ENCODE measurements at regions not wholly inside any gene's neighbourhood (a gene's known extent, or its start where the extent isn't known, plus 50 kb on each side); places are given as distances from the start of the nearest gene placed in this dataset.
"Not testable (repeated sequence)": the region's sequence is repeated elsewhere in the genome, so short reads cannot be mapped to it uniquely, and the experiment has no call there.

DNA sequence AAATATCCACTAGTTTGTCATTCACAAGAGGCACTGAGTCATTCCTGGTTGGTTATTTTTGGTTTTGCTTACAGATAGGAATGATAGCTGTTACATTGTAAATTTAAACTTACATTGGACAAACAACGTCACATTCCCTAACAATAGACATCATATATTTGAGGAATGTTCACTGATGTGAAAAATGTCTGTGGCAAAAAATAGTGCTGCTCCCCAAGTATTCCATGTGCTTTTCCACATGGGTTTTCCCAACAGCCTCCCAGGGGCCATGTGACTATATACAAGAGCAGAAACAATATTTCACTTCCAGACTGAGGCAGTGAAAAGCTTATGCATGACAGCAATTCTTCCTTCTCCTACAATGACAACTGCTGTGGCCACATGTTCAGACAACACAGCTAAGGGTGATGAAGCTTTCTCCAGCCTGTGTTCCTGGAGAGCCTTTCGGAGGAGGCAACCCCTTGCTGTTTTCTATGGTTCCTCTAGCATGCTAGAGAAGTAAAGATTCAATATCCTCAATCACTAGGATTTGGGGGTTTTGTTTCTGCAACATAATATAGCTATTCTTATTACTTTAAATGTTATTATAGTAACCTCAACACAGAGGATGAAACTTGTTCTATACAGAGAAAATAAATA lies 202.7 kb downstream of the PTH2R start:
- DNase-seq, result no peak
- H3K9me3 ChIP-seq, result no peaks in the 10 kb centered on the region
- no peak overlapping the region for H3K27ac ChIP-seq
- TF ChIP-seq, protein P1, sequence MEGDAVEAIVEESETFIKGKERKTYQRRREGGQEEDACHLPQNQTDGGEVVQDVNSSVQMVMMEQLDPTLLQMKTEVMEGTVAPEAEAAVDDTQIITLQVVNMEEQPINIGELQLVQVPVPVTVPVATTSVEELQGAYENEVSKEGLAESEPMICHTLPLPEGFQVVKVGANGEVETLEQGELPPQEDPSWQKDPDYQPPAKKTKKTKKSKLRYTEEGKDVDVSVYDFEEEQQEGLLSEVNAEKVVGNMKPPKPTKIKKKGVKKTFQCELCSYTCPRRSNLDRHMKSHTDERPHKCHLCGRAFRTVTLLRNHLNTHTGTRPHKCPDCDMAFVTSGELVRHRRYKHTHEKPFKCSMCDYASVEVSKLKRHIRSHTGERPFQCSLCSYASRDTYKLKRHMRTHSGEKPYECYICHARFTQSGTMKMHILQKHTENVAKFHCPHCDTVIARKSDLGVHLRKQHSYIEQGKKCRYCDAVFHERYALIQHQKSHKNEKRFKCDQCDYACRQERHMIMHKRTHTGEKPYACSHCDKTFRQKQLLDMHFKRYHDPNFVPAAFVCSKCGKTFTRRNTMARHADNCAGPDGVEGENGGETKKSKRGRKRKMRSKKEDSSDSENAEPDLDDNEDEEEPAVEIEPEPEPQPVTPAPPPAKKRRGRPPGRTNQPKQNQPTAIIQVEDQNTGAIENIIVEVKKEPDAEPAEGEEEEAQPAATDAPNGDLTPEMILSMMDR (IDR thresholded peaks at IDR 0.05), result no peak
- no peaks in the 10 kb centered on the region for H3K36me3 ChIP-seq
- no peaks in the 10 kb centered on the region for H3K27me3 ChIP-seq (ENCODE audit: low read depth)
- intact Hi-C loops (cut with DNase I), result no loop called here
- no peaks in the 10 kb centered on the region for H3K4me1 ChIP-seq
- H3K4me3 ChIP-seq, result no peak overlapping the region
- no peak for ATAC-seq

DNA sequence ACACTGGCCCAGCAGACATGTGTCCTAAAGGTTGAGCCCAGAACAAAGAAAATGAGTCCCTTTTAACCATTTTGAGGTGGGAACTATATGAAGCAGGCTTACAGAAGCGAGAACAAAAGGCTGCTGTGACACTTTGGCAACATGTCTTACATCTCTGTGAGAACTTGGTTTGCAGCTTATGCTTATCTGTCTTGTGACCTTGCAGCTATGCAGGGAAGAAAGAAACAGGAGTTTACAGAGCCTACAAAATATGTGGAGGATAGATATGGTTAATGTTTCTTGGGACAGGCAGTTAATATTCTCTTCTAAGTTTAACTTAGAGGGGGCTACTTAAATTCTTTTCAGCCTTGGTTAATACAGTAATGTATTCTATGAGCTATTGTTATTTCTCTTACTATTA lies 209.1 kb downstream of the PTH2R start:
- not testable (repeated sequence) for H3K27me3 ChIP-seq (ENCODE audit: low read depth); DNase-seq

DNA sequence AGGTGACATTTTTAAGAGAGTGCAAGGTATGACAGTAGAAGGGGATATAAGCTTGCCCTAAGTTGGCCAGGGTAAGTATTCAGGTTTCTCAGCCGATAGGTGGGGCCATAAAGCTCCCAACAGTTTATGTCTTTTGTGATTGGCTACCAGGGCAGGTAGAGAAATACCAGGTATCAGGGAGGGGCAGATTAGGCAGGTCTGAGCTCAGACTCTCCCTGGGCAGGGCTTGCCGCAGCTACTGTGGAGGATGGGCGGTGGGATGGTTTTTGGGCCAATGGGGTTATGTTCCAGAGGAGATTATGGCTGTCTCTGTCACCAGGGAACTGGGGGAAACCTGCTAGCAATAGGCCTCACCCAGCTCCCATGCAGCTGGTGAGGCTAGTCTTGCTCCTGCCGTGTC lies 211.6 kb downstream of the PTH2R start:
- H3K27ac ChIP-seq, result no peak overlapping the region
- H3K27me3 ChIP-seq (ENCODE audit: low read depth), result no peaks in the 10 kb centered on the region
- DNase-seq (no peak), ATAC-seq (no peak)
- no peaks in the 10 kb centered on the region for H3K36me3 ChIP-seq
- TF ChIP-seq, protein P1 (IDR thresholded peaks at IDR 0.05), result no peak
- H3K9me3 ChIP-seq, result no peaks in the 10 kb centered on the region
- no peak overlapping the region for H3K4me3 ChIP-seq
- H3K4me1 ChIP-seq, result no peaks in the 10 kb centered on the region
- intact Hi-C loops (cut with DNase I), result no loop called here

More for the DNA sequence above, 209.1 kb downstream of the PTH2R start:
- intact Hi-C loops (cut with DNase I); H3K4me3 ChIP-seq; H3K4me1 ChIP-seq; ATAC-seq; H3K36me3 ChIP-seq; H3K27ac ChIP-seq; H3K9me3 ChIP-seq: not testable (repeated sequence)

DNA sequence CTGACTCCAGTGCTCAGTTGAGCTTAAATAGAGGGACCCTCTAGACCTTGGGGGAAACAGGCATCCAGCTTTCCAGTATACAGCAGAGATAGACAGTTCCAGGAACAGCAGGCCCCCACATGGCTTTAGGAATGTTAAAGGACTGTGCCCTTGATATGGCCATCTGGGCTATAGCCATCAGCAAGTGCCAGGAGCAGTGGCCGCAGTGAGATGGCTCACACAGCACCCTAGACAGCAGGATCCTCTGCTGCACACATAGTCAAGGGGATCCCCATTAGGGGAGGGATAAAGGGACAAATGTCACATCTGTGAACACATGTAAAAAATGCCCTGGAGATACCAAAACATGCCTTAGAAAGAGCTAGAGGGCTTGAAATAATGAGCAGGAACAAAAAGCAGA lies 213.4 kb downstream of the PTH2R start:
- no peaks in the 10 kb centered on the region for H3K36me3 ChIP-seq
- no peak overlapping the region for H3K27ac ChIP-seq
- TF ChIP-seq, protein P1 (IDR thresholded peaks at IDR 0.05), result no peak
- H3K9me3 ChIP-seq, result no peaks in the 10 kb centered on the region
- no peaks in the 10 kb centered on the region for H3K27me3 ChIP-seq (ENCODE audit: low read depth)
- ATAC-seq, result peak in 1 of 2 donors; percentile 13
- no peak for DNase-seq
- intact Hi-C loops (cut with DNase I), result no loop called here
- H3K4me1 ChIP-seq, result no peaks in the 10 kb centered on the region
- H3K4me3 ChIP-seq, result no peak overlapping the region

DNA sequence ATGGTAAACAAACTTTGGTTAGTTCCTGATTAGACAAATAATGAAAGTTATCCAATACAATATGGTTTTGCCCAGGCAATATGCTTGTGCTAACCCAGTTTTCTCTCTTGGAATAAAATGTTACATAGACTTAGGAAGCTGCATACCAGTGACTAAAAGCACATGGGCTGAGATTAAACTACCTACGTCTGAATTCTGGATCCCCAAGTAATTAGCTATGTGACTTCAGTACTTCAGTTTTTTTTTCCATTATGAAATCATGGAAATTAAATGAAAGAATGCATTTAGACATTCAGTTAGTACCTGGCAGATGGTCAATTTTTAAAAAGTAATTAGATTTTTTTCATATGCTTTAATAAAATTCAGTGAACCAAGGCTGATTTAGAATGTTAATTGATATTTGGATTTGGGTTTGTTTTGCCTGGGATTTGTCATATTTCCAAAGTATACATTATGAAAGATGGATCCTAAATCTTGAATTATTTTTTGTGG lies 213.9 kb downstream of the PTH2R start:
- H3K36me3 ChIP-seq, result no peaks in the 10 kb centered on the region
- H3K4me3 ChIP-seq, result no peak overlapping the region
- intact Hi-C loops (cut with DNase I), result no loop called here
- H3K27me3 ChIP-seq (ENCODE audit: low read depth), result no peaks in the 10 kb centered on the region
- no peaks in the 10 kb centered on the region for H3K9me3 ChIP-seq
- ATAC-seq (no peak), DNase-seq (no peak)
- TF ChIP-seq, protein P1 (IDR thresholded peaks at IDR 0.05), result no peak
- H3K4me1 ChIP-seq, result no peaks in the 10 kb centered on the region
- no peak overlapping the region for H3K27ac ChIP-seq

DNA sequence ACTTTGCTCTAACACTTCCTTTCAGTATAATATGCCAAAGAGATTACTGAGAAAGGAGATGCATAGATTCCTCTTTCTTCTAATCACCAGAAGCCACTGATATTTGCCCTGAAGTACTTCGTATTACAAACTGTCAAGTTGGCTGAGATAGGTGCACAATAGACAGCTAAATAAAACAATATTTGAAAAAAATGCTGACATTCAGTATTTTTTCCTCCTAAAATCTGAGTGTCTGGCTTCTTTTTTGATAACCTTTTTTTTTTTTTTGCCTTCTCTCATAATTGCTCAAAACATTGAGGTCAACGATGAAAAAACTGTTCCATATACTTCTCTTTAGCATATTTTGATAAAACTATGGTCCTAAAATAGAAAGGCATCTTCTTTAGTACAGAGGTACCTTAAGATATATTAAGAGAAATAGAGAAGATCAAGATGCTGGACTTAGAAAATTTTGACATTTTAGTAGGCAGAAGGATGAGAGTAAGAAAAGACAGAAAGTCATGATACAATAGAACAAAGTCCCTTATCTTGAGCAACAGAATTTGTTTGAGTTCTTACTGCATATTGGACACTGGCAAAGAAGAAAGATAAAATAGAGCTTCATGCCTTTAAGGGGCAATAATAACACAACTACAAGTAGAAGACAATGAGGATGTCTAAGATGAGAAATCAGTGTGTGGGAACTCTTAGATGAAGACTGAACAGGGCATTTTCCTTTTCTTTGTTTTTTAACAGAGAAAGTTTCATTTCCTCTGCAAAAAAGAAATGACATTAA lies 220.7 kb downstream of the PTH2R start:
- Histone ChIP-seq H3K9me3 (no peaks in the 10 kb centered on the region), H3K36me3 (no peaks in the 10 kb centered on the region), H3K27ac (no peak overlapping the region), H3K4me3 (no peak overlapping the region), H3K4me1 (no peaks in the 10 kb centered on the region), H3K27me3 (ENCODE audit: low read depth) (no peaks in the 10 kb centered on the region)
- ATAC-seq, result no peak
- TF ChIP-seq, protein P1 (IDR thresholded peaks at IDR 0.05), result no peak
- intact Hi-C loops (cut with DNase I), result no loop called here
- DNase-seq, result no peak
